Activated CD8-positive, alpha-beta T cell treated with anti-CD3 and anti-CD28 coated beads, Interleukin-2, amount 10 ng/mL, durations not matched to agents 7 days and 5 days (primary cell): ENCODE measurements at regions not wholly inside any gene's neighbourhood (a gene's known extent, or its start where the extent isn't known, plus 50 kb on each side); places are given as distances from the start of the nearest gene placed in this dataset.
"Not testable (repeated sequence)": the region's sequence is repeated elsewhere in the genome, so short reads cannot be mapped to it uniquely, and the experiment has no call there.

Source experiments
- ATAC-seq: fragments of 150-1000 bp; cut with Tn5 transposase; one replicate; pipeline ENCODE4 v1.10.0; 2021; ENCODE audit warnings: moderate library complexity
- CTCF ChIA-PET: fragments of 350-600 bp; sonication (Branson Sonifier 250); formaldehyde crosslinking; loops from one replicate; lab custom pipeline; 2021; ENCODE audit warnings: antibody characterized with exemption; lab: Charles Lee
- POLR2A ChIA-PET: fragments of 350-600 bp; sonication (Branson Sonifier 250); formaldehyde crosslinking; loops from one replicate; lab custom pipeline; 2021; ENCODE audit warnings: antibody characterized with exemption; lab: Charles Lee
- DNase-seq: peaks from one replicate; pipeline ENCODE4 v3.0.0-alpha.2; 2020
- H3K27ac Mint-ChIP-seq: one replicate; pipeline ENCODE4 v1.8.0; 2021; ENCODE audit warnings: mild to moderate bottlenecking, mixed read lengths
- H3K27me3 Mint-ChIP-seq: one replicate; pipeline ENCODE4 v1.8.0; 2021; ENCODE audit warnings: low read depth, mixed read lengths
- H3K36me3 Mint-ChIP-seq: one replicate; pipeline ENCODE4 v1.8.0; 2021; ENCODE audit warnings: low read depth, mixed read lengths
- H3K4me1 Mint-ChIP-seq: one replicate; pipeline ENCODE4 v1.8.0; 2021; ENCODE audit warnings: low read depth, mixed read lengths
- H3K4me3 Mint-ChIP-seq: one replicate; pipeline ENCODE4 v1.8.0; 2021; ENCODE audit warnings: mild to moderate bottlenecking, mixed read lengths
- H3K9me3 Mint-ChIP-seq: one replicate; pipeline ENCODE4 v1.8.0; 2022; ENCODE audit warnings: mixed read lengths; ENCODE audit not compliant: insufficient read depth

GRCh38 chr9:138174954-138175353 lies 297.4 kb downstream of the CACNA1B start:
- H3K4me3 Mint-ChIP-seq, DNase-seq, H3K36me3 Mint-ChIP-seq, H3K27me3 Mint-ChIP-seq, CTCF ChIA-PET, H3K9me3 Mint-ChIP-seq, H3K4me1 Mint-ChIP-seq, POLR2A ChIA-PET, ATAC-seq, H3K27ac Mint-ChIP-seq: not testable (repeated sequence)

- CTCF ChIA-PET, DNase-seq, POLR2A ChIA-PET, ATAC-seq, H3K4me3 Mint-ChIP-seq, H3K9me3 Mint-ChIP-seq, H3K36me3 Mint-ChIP-seq, H3K4me1 Mint-ChIP-seq, H3K27ac Mint-ChIP-seq, H3K27me3 Mint-ChIP-seq: not testable (repeated sequence)
These were observed 297.8 kb downstream of the CACNA1B start for GRCh38 chr9:138175354-138175753.

- CTCF ChIA-PET, ATAC-seq, H3K27ac Mint-ChIP-seq, H3K27me3 Mint-ChIP-seq, H3K9me3 Mint-ChIP-seq, H3K36me3 Mint-ChIP-seq, H3K4me3 Mint-ChIP-seq, DNase-seq, POLR2A ChIA-PET, H3K4me1 Mint-ChIP-seq: not testable (repeated sequence)
These were observed 299.5 kb downstream of the CACNA1B start for GRCh38 chr9:138177091-138177490.

- H3K27ac Mint-ChIP-seq, ATAC-seq, DNase-seq, H3K36me3 Mint-ChIP-seq, CTCF ChIA-PET, H3K27me3 Mint-ChIP-seq, POLR2A ChIA-PET, H3K9me3 Mint-ChIP-seq, H3K4me3 Mint-ChIP-seq, H3K4me1 Mint-ChIP-seq: not testable (repeated sequence)
These were observed 301.4 kb downstream of the CACNA1B start for GRCh38 chr9:138179003-138179402.

- CTCF ChIA-PET, DNase-seq, H3K9me3 Mint-ChIP-seq, ATAC-seq, H3K27ac Mint-ChIP-seq, H3K27me3 Mint-ChIP-seq, H3K4me1 Mint-ChIP-seq, H3K36me3 Mint-ChIP-seq, POLR2A ChIA-PET, H3K4me3 Mint-ChIP-seq: not testable (repeated sequence)
These were observed 302.1 kb downstream of the CACNA1B start for GRCh38 chr9:138179671-138180070.

- H3K36me3 Mint-ChIP-seq, H3K4me3 Mint-ChIP-seq, H3K9me3 Mint-ChIP-seq, ATAC-seq, DNase-seq, POLR2A ChIA-PET, H3K27ac Mint-ChIP-seq, CTCF ChIA-PET, H3K4me1 Mint-ChIP-seq: not testable (repeated sequence)
- peaks cover 11% of the 10 kb centered on the region for H3K27me3 Mint-ChIP-seq
These were observed 304.4 kb downstream of the CACNA1B start for GRCh38 chr9:138181963-138182362.

GRCh38 chr9:138197156-138197555 lies 319.6 kb downstream of the CACNA1B start:
- H3K27me3 Mint-ChIP-seq, POLR2A ChIA-PET, H3K27ac Mint-ChIP-seq, DNase-seq, H3K9me3 Mint-ChIP-seq, H3K4me1 Mint-ChIP-seq, H3K4me3 Mint-ChIP-seq, CTCF ChIA-PET, H3K36me3 Mint-ChIP-seq, ATAC-seq: not testable (repeated sequence)

- CTCF ChIA-PET, H3K4me1 Mint-ChIP-seq, H3K4me3 Mint-ChIP-seq, POLR2A ChIA-PET, DNase-seq, H3K36me3 Mint-ChIP-seq, H3K27me3 Mint-ChIP-seq, ATAC-seq, H3K27ac Mint-ChIP-seq, H3K9me3 Mint-ChIP-seq: not testable (repeated sequence)
These were observed 321.4 kb downstream of the CACNA1B start for GRCh38 chr9:138198963-138199362.

GRCh38 chr9:138199917-138200316 lies 322.3 kb downstream of the CACNA1B start:
- DNase-seq, POLR2A ChIA-PET, H3K36me3 Mint-ChIP-seq, H3K27me3 Mint-ChIP-seq, ATAC-seq, H3K27ac Mint-ChIP-seq, H3K9me3 Mint-ChIP-seq, H3K4me1 Mint-ChIP-seq, H3K4me3 Mint-ChIP-seq, CTCF ChIA-PET: not testable (repeated sequence)

- H3K36me3 Mint-ChIP-seq, POLR2A ChIA-PET, H3K27me3 Mint-ChIP-seq, ATAC-seq, CTCF ChIA-PET, H3K4me1 Mint-ChIP-seq, H3K4me3 Mint-ChIP-seq, H3K27ac Mint-ChIP-seq, H3K9me3 Mint-ChIP-seq, DNase-seq: not testable (repeated sequence)
These were observed 323.0 kb downstream of the CACNA1B start for GRCh38 chr9:138200481-138201142.

GRCh38 chr9:138201167-138201889 lies 323.7 kb downstream of the CACNA1B start:
- CTCF ChIA-PET, DNase-seq, H3K36me3 Mint-ChIP-seq, POLR2A ChIA-PET, H3K27me3 Mint-ChIP-seq, H3K27ac Mint-ChIP-seq, H3K9me3 Mint-ChIP-seq, H3K4me3 Mint-ChIP-seq, ATAC-seq, H3K4me1 Mint-ChIP-seq: not testable (repeated sequence)

- H3K27ac Mint-ChIP-seq, POLR2A ChIA-PET, ATAC-seq, H3K4me3 Mint-ChIP-seq, CTCF ChIA-PET, H3K9me3 Mint-ChIP-seq, H3K4me1 Mint-ChIP-seq, H3K36me3 Mint-ChIP-seq, H3K27me3 Mint-ChIP-seq, DNase-seq: not testable (repeated sequence)
These were observed 324.5 kb downstream of the CACNA1B start for GRCh38 chr9:138202043-138202442.
